ENCODE measurements at regions not wholly inside any gene's neighbourhood (a gene's known extent, or its start where the extent isn't known, plus 50 kb on each side); places are given as distances from the start of the nearest gene placed in this dataset.

DNA sequence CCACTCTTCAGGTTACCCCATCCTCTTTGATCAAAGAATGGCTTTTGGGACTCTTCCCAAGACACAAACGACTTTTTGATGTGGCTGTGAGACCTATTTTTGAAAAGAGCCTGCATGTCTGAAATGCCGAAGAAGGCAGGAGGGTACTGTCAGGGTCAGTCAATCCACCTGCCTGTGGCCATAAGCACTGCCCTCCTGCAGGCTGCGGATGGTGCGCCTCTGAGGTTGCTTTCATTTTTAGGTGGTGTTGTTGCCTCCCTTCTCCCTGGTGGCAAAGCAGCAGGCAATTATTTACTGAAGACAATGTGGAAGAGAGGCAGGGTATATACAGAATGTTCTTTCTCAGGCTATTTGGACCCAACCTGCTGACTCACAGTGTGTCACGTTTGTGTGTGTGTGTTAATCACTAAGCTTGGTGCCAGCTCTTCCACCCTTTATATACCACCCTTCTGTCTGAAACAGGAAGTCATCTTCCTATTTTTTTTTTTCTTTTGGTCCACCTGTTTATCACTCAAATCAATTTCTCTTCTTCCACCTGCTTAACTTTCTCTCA lies 1421.2 kb upstream of the CELF2 start:
- no peaks in the 10 kb centered on the region for H4K20me1 ChIP-seq (ENCODE audit: insufficient read depth)
- CTCF ChIA-PET, result no interaction called here
- no peak overlapping the region for H3K27ac ChIP-seq (ENCODE audit: low read depth, low read length)
- RAD21 ChIA-PET (ENCODE audit: low non-redundant PET in 1 of 2, low total read pairs in 2 of 2, uncharacterized antibody in 2 of 2, unreplicated experiment in 2 of 2), result no interaction called here
- DNase-seq (ENCODE audit: low read depth, low spot score) (no peak), ATAC-seq (no peak)
- H3K9me3 ChIP-seq (ENCODE audit: control insufficient read depth in 1 of 2, insufficient read depth in 1 of 2, low read depth in 1 of 2, low read length in 2 of 2), result peaks cover 13 to 17% of the 10 kb centered on the region in 2 experiments; a peak in 2 of 4 replicates
- POLR2A ChIA-PET, result no interaction called here
- H3K9me2 ChIP-seq (ENCODE audit: insufficient read depth), result no peaks in the 10 kb centered on the region
- no peak overlapping the region for H3K4me2 ChIP-seq (ENCODE audit: low read length)
- no peak overlapping the region for H3K9ac ChIP-seq (ENCODE audit: low read length)
- H3K27me3 ChIP-seq (ENCODE audit: insufficient read depth, low read length), result no peaks in the 10 kb centered on the region
- no TSS peak for BruUV-seq (replicated peaks)
- H2AFZ ChIP-seq (ENCODE audit: low read depth, low read length, poor library complexity, severe bottlenecking), result no peak overlapping the region
- TF ChIP-seq RAD21 (IDR thresholded peaks at IDR 0.05; ENCODE audit: low read depth), result no peak
- no peak for TF ChIP-seq SP1 (IDR thresholded peaks at IDR 0.05; ENCODE audit: low read depth)
- no peak for TF ChIP-seq ZFX (IDR thresholded peaks at IDR 0.05)
- TF ChIP-seq CBX3 (IDR thresholded peaks at IDR 0.05; ENCODE audit: low read depth), result no peak
- no peaks in the 10 kb centered on the region for H3K4me1 ChIP-seq (ENCODE audit: control insufficient read depth in 1 of 2, insufficient read depth in 2 of 2, low read length in 2 of 2)
- H3K4me3 ChIP-seq (replicated peaks in 1 of 2; ENCODE audit: low read depth in 1 of 2, low read length in 2 of 2), result no peak overlapping the region
- intact Hi-C loops (cut with micrococcal nuclease), result no loop called here
- H3K79me2 ChIP-seq (ENCODE audit: insufficient read depth, low read length), result no peaks in the 10 kb centered on the region
- no peaks in the 10 kb centered on the region for H3K36me3 ChIP-seq (ENCODE audit: control insufficient read depth in 1 of 2, insufficient read depth in 2 of 2, low read length in 2 of 2)

DNA sequence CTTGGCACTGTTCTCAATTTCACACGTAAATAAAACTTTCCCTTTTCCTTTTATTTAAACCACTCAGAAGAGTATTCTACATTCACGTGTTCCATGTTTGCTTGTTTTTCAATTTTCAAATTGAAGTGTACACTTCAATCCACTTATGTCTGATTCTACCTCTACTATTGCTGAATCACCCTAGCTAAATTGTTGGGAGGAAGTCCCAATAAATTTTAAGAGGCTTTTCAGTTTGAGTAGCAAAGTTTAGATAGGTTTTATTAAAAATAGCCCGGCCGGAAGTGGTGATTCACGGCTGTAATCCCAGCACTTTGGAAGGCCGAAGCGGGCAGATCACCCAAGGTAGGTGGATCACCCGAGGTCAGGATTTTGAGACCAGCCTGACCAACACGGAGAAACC lies 1414.7 kb upstream of the CELF2 start:
- Histone ChIP-seq H3K9me2 (ENCODE audit: insufficient read depth) (no peaks in the 10 kb centered on the region), H3K4me1 (ENCODE audit: control insufficient read depth in 1 of 2, insufficient read depth in 2 of 2, low read length in 2 of 2) (no peaks in the 10 kb centered on the region), H3K9ac (ENCODE audit: low read length) (no peak overlapping the region), H3K9me3 (ENCODE audit: control insufficient read depth in 1 of 2, insufficient read depth in 1 of 2, low read depth in 1 of 2, low read length in 2 of 2) (peaks cover 9 to 19% of the 10 kb centered on the region in 2 experiments; a peak in 2 of 4 replicates), H3K36me3 (ENCODE audit: control insufficient read depth in 1 of 2, insufficient read depth in 2 of 2, low read length in 2 of 2) (no peaks in the 10 kb centered on the region), H3K27me3 (ENCODE audit: insufficient read depth, low read length) (no peaks in the 10 kb centered on the region), H3K27ac (ENCODE audit: low read depth, low read length) (no peak overlapping the region), H3K4me3 (replicated peaks in 1 of 2; ENCODE audit: low read depth in 1 of 2, low read length in 2 of 2) (no peak overlapping the region), H4K20me1 (ENCODE audit: insufficient read depth) (no peaks in the 10 kb centered on the region), H2AFZ (ENCODE audit: low read depth, low read length, poor library complexity, severe bottlenecking) (no peak overlapping the region), H3K79me2 (ENCODE audit: insufficient read depth, low read length) (no peaks in the 10 kb centered on the region), H3K4me2 (ENCODE audit: low read length) (no peak overlapping the region)
- POLR2A ChIA-PET, result no interaction called here
- RAD21 ChIA-PET (ENCODE audit: low non-redundant PET in 1 of 2, low total read pairs in 2 of 2, uncharacterized antibody in 2 of 2, unreplicated experiment in 2 of 2), result no interaction called here
- BruUV-seq (replicated peaks), result no TSS peak
- DNase-seq (ENCODE audit: low read depth, low spot score) (no peak), ATAC-seq (no peak)
- intact Hi-C loops (cut with micrococcal nuclease), result no loop called here
- CTCF ChIA-PET, result no interaction called here
- TF ChIP-seq EGR1 (IDR thresholded peaks at IDR 0.05; ENCODE audit: low read depth) (no peak), FOSL1 (IDR thresholded peaks at IDR 0.05; ENCODE audit: low read depth) (no peak), CEBPB (IDR thresholded peaks at IDR 0.05; ENCODE audit: low read depth) (no peak), ELF1 (IDR thresholded peaks at IDR 0.05; ENCODE audit: borderline replicate concordance, low read depth) (no peak), EZH2 (IDR thresholded peaks at IDR 0.05) (no peak), JUND (IDR thresholded peaks at IDR 0.05) (no peak), POLR2A (IDR thresholded peaks at IDR 0.05; ENCODE audit: borderline replicate concordance, extremely low read depth, insufficient read depth, insufficient read length) (no peak), EZH2phosphoT487 (IDR thresholded peaks at IDR 0.05; ENCODE audit: borderline replicate concordance) (no peak), RAD21 (IDR thresholded peaks at IDR 0.05; ENCODE audit: low read depth) (no peak), SIN3A (IDR thresholded peaks at IDR 0.05; ENCODE audit: low read depth) (no peak), POLR2AphosphoS5 (IDR thresholded peaks at IDR 0.05; ENCODE audit: low read depth, low read length) (no peak)
- TF ChIP-seq, protein P1, sequence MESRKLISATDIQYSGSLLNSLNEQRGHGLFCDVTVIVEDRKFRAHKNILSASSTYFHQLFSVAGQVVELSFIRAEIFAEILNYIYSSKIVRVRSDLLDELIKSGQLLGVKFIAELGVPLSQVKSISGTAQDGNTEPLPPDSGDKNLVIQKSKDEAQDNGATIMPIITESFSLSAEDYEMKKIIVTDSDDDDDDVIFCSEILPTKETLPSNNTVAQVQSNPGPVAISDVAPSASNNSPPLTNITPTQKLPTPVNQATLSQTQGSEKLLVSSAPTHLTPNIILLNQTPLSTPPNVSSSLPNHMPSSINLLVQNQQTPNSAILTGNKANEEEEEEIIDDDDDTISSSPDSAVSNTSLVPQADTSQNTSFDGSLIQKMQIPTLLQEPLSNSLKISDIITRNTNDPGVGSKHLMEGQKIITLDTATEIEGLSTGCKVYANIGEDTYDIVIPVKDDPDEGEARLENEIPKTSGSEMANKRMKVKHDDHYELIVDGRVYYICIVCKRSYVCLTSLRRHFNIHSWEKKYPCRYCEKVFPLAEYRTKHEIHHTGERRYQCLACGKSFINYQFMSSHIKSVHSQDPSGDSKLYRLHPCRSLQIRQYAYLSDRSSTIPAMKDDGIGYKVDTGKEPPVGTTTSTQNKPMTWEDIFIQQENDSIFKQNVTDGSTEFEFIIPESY (IDR thresholded peaks at IDR 0.05; ENCODE audit: extremely low read depth, insufficient replicate concordance, low read length), result no peak
- TF ChIP-seq, protein P2, sequence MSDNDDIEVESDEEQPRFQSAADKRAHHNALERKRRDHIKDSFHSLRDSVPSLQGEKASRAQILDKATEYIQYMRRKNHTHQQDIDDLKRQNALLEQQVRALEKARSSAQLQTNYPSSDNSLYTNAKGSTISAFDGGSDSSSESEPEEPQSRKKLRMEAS (IDR thresholded peaks at IDR 0.05), result no peak
- TF ChIP-seq, protein P3, sequence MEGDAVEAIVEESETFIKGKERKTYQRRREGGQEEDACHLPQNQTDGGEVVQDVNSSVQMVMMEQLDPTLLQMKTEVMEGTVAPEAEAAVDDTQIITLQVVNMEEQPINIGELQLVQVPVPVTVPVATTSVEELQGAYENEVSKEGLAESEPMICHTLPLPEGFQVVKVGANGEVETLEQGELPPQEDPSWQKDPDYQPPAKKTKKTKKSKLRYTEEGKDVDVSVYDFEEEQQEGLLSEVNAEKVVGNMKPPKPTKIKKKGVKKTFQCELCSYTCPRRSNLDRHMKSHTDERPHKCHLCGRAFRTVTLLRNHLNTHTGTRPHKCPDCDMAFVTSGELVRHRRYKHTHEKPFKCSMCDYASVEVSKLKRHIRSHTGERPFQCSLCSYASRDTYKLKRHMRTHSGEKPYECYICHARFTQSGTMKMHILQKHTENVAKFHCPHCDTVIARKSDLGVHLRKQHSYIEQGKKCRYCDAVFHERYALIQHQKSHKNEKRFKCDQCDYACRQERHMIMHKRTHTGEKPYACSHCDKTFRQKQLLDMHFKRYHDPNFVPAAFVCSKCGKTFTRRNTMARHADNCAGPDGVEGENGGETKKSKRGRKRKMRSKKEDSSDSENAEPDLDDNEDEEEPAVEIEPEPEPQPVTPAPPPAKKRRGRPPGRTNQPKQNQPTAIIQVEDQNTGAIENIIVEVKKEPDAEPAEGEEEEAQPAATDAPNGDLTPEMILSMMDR (IDR thresholded peaks at IDR 0.05 in 2 of 3, conservative IDR thresholded peaks at IDR 0.05 in 1 of 3; ENCODE audit: borderline replicate concordance in 1 of 3, insufficient read depth in 1 of 3, low read depth in 2 of 3, low read length in 2 of 3), result no peak
- TF ChIP-seq, protein P4, sequence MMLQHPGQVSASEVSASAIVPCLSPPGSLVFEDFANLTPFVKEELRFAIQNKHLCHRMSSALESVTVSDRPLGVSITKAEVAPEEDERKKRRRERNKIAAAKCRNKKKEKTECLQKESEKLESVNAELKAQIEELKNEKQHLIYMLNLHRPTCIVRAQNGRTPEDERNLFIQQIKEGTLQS (IDR thresholded peaks at IDR 0.05), result no peak

Data from HCT116 (cell line).